ENCODE measurements at regions not wholly inside any gene's neighbourhood (a gene's known extent, or its start where the extent isn't known, plus 50 kb on each side); places are given as distances from the start of the nearest gene placed in this dataset.

DNA sequence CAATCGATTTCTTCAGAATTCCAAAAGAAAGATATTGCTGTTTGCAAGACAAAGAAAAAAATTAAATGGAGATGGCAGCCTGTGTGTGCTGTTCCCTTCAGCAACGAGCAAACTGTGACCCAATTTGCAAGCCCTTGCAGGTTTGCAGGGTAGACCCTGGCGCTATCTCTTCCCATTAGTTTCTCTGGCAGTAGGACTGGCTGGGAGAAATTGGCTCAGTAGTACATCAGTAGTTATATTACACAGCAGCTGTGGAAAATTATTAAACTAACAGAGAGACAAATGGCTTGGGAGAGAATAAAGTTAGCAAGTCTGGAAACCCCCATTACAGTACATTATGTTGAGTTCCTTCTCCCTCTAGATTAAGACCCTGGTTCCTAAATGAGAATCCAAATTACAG, 116.4 kb upstream of the ITGB1 start:
- peaks cover 18% of the 10 kb centered on the region for H3K4me1 Mint-ChIP-seq
- Histone ChIP-seq H3K9me3 (ENCODE audit: control insufficient read depth, low read length) (peaks cover 26% of the 10 kb centered on the region), H3K27me3 (ENCODE audit: control insufficient read depth, insufficient read depth, low read length, poor library complexity, severe bottlenecking) (no peaks in the 10 kb centered on the region), H3K27ac (ENCODE audit: low read depth, low read length) (no peak overlapping the region), H3K4me1 (ENCODE audit: control insufficient read depth, insufficient read depth, low read length) (no peaks in the 10 kb centered on the region), H3K4me3 (ENCODE audit: low read length) (no peak overlapping the region), H3K36me3 (ENCODE audit: control insufficient read depth, insufficient read depth, low read length) (no peaks in the 10 kb centered on the region), H3K9ac (ENCODE audit: extremely low read depth, low read length, poor library complexity, severe bottlenecking) (no peak overlapping the region)
- WGBS, 2 experiments (ENCODE audit: insufficient coverage in 1 of 2, insufficient read length in 1 of 2): 96 to 100% methylated on average over 3 of the region's 3 CpGs
- no peaks in the 10 kb centered on the region for H3K36me3 Mint-ChIP-seq (ENCODE audit: low read depth)
- no peak overlapping the region for H3K4me3 Mint-ChIP-seq
- TF ChIP-seq CTCF (conservative IDR thresholded peaks at IDR 0.05): no peak
- DNase-seq: no peak
- H3K9me3 Mint-ChIP-seq: peaks cover 21% of the 10 kb centered on the region
- H3K27ac Mint-ChIP-seq: no peak overlapping the region
- peaks cover 16% of the 10 kb centered on the region for H3K27me3 Mint-ChIP-seq (ENCODE audit: insufficient read depth)

DNA sequence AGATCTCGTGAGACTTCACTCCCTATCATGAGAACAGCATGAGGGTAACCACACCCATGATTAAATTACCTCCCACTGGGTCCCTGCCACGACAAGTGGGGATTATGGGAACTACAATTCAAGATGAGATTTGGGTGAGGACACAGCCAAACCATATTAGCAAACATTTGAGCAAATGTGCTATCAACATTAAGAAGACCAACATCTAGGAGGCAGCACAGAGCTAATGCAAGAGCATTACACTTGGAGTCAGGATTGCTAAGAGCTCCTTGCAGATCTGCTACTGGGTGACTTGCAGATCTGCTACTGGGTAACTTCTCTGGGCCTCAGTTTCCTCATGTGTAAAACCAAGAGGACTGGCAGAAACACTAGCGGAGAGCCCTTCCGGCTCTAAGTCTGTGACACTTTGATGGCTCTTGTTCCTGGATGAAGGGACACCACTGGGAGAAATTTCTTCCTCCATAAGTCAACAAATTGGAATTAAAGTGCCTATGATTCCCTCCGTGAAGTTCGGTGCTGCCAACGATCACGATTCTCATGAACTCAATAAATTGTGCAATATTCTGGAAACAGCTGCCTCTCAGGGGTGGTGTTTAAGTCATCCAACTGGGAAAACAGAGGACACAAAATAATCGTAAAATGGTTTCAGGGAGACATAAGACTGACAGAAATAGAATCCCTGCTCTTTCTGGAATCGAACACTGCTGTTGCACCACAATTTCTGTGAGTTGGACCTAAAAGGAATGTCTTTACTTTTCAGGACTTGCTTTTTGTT, 115.8 kb upstream of the ITGB1 start:
- peaks cover 18% of the 10 kb centered on the region for H3K4me1 Mint-ChIP-seq
- H3K27me3 Mint-ChIP-seq (ENCODE audit: insufficient read depth): peaks cover 16% of the 10 kb centered on the region
- no peak overlapping the region for H3K4me3 Mint-ChIP-seq
- DNase-seq: no peak
- no peaks in the 10 kb centered on the region for H3K4me1 ChIP-seq (ENCODE audit: control insufficient read depth, insufficient read depth, low read length)
- H3K4me3 ChIP-seq (ENCODE audit: low read length): peak overlapping the region; percentile 15
- no peaks in the 10 kb centered on the region for H3K36me3 Mint-ChIP-seq (ENCODE audit: low read depth)
- no peaks in the 10 kb centered on the region for H3K27me3 ChIP-seq (ENCODE audit: control insufficient read depth, insufficient read depth, low read length, poor library complexity, severe bottlenecking)
- no peak overlapping the region for H3K27ac ChIP-seq (ENCODE audit: low read depth, low read length)
- peaks cover 21% of the 10 kb centered on the region for H3K9me3 Mint-ChIP-seq
- peak; percentile 43 for TF ChIP-seq CTCF (conservative IDR thresholded peaks at IDR 0.05)
- peaks cover 26% of the 10 kb centered on the region for H3K9me3 ChIP-seq (ENCODE audit: control insufficient read depth, low read length)
- no peaks in the 10 kb centered on the region for H3K36me3 ChIP-seq (ENCODE audit: control insufficient read depth, insufficient read depth, low read length)
- H3K27ac Mint-ChIP-seq: no peak overlapping the region
- no peak overlapping the region for H3K9ac ChIP-seq (ENCODE audit: extremely low read depth, low read length, poor library complexity, severe bottlenecking)
- 94% methylated on average over 10 of the region's 10 CpGs for WGBS, 2 experiments (ENCODE audit: insufficient coverage in 1 of 2, insufficient read length in 1 of 2)

- peaks cover 18% of the 10 kb centered on the region for H3K9me3 Mint-ChIP-seq
Measured at GRCh38 chr10:33071857-33072256, 113.8 kb upstream of the ITGB1 start.

More at GRCh38 chr10:33071857-33072256, 113.8 kb upstream of the ITGB1 start:
- no peak for TF ChIP-seq CTCF (conservative IDR thresholded peaks at IDR 0.05)
- 83 to 88% methylated on average over 2 of the region's 2 CpGs for WGBS, 2 experiments (ENCODE audit: insufficient coverage in 1 of 2, insufficient read length in 1 of 2)
- Mint-ChIP-seq H3K4me3 (no peak overlapping the region), H3K36me3 (ENCODE audit: low read depth) (no peaks in the 10 kb centered on the region), H3K27ac (peak overlapping the region; percentile 24), H3K4me1 (peaks cover 18% of the 10 kb centered on the region), H3K27me3 (ENCODE audit: insufficient read depth) (peaks cover 24% of the 10 kb centered on the region)
- no peak for DNase-seq
- Histone ChIP-seq H3K9me3 (ENCODE audit: control insufficient read depth, low read length) (peaks cover 26% of the 10 kb centered on the region), H3K4me3 (ENCODE audit: low read length) (peak overlapping the region; percentile 37), H3K4me1 (ENCODE audit: control insufficient read depth, insufficient read depth, low read length) (no peaks in the 10 kb centered on the region), H3K9ac (ENCODE audit: extremely low read depth, low read length, poor library complexity, severe bottlenecking) (no peak overlapping the region), H3K27ac (ENCODE audit: low read depth, low read length) (no peak overlapping the region), H3K27me3 (ENCODE audit: control insufficient read depth, insufficient read depth, low read length, poor library complexity, severe bottlenecking) (no peaks in the 10 kb centered on the region), H3K36me3 (ENCODE audit: control insufficient read depth, insufficient read depth, low read length) (no peaks in the 10 kb centered on the region)

All from endodermal cell (in vitro differentiated cells).